PC-3 (cell line): ENCODE measurements at regions not wholly inside any gene's neighbourhood (a gene's known extent, or its start where the extent isn't known, plus 50 kb on each side); places are given as distances from the start of the nearest gene placed in this dataset.
"Not testable (repeated sequence)": the region's sequence is repeated elsewhere in the genome, so short reads cannot be mapped to it uniquely, and the experiment has no call there.

Source experiments
- ATAC-seq: fragments of 200-7000 bp; cut with Tn5 transposase; 2 replicates; pipeline ENCODE4 v1.9.1; 2020; ENCODE audit warnings: mild to moderate bottlenecking, moderate library complexity
- BruUV-seq: library from RNA; stranded (reverse); fragments of 400-500 nt; replicated peaks from 2 replicates; lab custom pipeline; 2021; lab: Mats Ljungman, UMichigan
- CTCF ChIA-PET: fragments of 300-600 bp; sonication (Branson Sonifier 250); formaldehyde crosslinking; loops from one replicate; lab custom pipeline; 2022; ENCODE audit warnings: antibody characterized with exemption; lab: Charles Lee
- POLR2A ChIA-PET: fragments of 300-600 bp; sonication (Branson Sonifier 250); formaldehyde crosslinking; loops from one replicate; lab custom pipeline; 2022; ENCODE audit warnings: antibody characterized with exemption; ENCODE audit not compliant: unreplicated experiment; lab: Charles Lee
- DNase-seq: peaks from one replicate; pipeline ENCODE4 v3.0.0-alpha.2; 2015
- H2AFZ ChIP-seq: fragments of 300-600 bp; sonication (generic); 2 replicates; pipeline ENCODE4 v1.6.0; 2016; ENCODE audit warnings: antibody characterized with exemption, low read length
- H3F3A ChIP-seq: fragments of 300-600 bp; sonication (generic); one replicate; pipeline ENCODE4 v1.6.0; 2017; ENCODE audit warnings: antibody characterized with exemption, low read length, control low read depth, mild to moderate bottlenecking; ENCODE audit not compliant: unreplicated experiment
- H3K27ac ChIP-seq: fragments of 300-600 bp; sonication (generic); 2 replicates; pipeline ENCODE4 v1.5.1; 2016; ENCODE audit warnings: mild to moderate bottlenecking, low read length
- H3K27me3 ChIP-seq: fragments of 300-600 bp; sonication (generic); 2 replicates; pipeline ENCODE4 v1.6.1; 2016; ENCODE audit warnings: low read length, mixed read lengths
- H3K36me3 ChIP-seq: fragments of 300-600 bp; sonication (generic); 2 replicates; pipeline ENCODE4 v1.6.1; 2016; ENCODE audit warnings: low read depth, mixed run types, low read length, mixed read lengths
- H3K4me1 ChIP-seq: fragments of 300-600 bp; sonication (generic); 2 replicates; pipeline ENCODE4 v1.5.1; 2016; ENCODE audit warnings: low read length; ENCODE audit not compliant: insufficient read depth
- H3K4me2 ChIP-seq: fragments of 300-600 bp; sonication (generic); 2 replicates; pipeline ENCODE4 v1.6.0; 2016; ENCODE audit warnings: low read length
- H3K4me3 ChIP-seq: fragments of 300-600 bp; sonication (generic); 2 replicates; pipeline ENCODE4 v1.5.1; 2016; ENCODE audit warnings: mild to moderate bottlenecking, low read length, mixed read lengths
- H3K79me2 ChIP-seq: fragments of 300-600 bp; sonication (generic); 2 replicates; pipeline ENCODE4 v1.6.1; 2017; ENCODE audit warnings: low read length, mixed read lengths
- H3K9ac ChIP-seq: fragments of 300-600 bp; sonication (generic); 2 replicates; pipeline ENCODE4 v1.6.0; 2016; ENCODE audit warnings: mild to moderate bottlenecking, low read length
- H3K9me2 ChIP-seq: fragments of 300-600 bp; sonication (generic); replicated peaks from 2 replicates; pipeline ENCODE4 v1.6.1; 2016; ENCODE audit warnings: mixed run types, low read length, mixed read lengths
- H3K9me3 ChIP-seq: fragments of 300-600 bp; sonication (generic); 2 replicates; pipeline ENCODE4 v1.6.1; 2016; ENCODE audit warnings: low read length, mixed read lengths
- H4K20me1 ChIP-seq: fragments of 300-600 bp; sonication (generic); 2 replicates; pipeline ENCODE4 v1.6.1; 2016; ENCODE audit warnings: low read length, mixed read lengths
- CTCF ChIP-seq: fragments of 300-600 bp; sonication (generic); conservative IDR thresholded peaks from 2 replicates; pipeline ENCODE4 v1.5.1; 2017; ENCODE audit warnings: antibody characterized with exemption, low read depth, mild to moderate bottlenecking, low read length
- EZH2 ChIP-seq: fragments of 300-600 bp; sonication (generic); IDR thresholded peaks from one replicate; pipeline ENCODE4 v1.6.1; 2017; ENCODE audit warnings: antibody characterized with exemption, mild to moderate bottlenecking, low read length; ENCODE audit not compliant: unreplicated experiment
- EZH2phosphoT487 ChIP-seq: fragments of 300-600 bp; sonication (generic); IDR thresholded peaks from 2 replicates; pipeline ENCODE4 v1.6.1; 2018; ENCODE audit warnings: mild to moderate bottlenecking, antibody characterized with exemption, low read length, borderline replicate concordance
- intact Hi-C: fragments of 100-400 bp; cut with micrococcal nuclease; formaldehyde crosslinking; loops from 2 replicates; pipeline ENCODE4 v1.9.0; 2023

DNA sequence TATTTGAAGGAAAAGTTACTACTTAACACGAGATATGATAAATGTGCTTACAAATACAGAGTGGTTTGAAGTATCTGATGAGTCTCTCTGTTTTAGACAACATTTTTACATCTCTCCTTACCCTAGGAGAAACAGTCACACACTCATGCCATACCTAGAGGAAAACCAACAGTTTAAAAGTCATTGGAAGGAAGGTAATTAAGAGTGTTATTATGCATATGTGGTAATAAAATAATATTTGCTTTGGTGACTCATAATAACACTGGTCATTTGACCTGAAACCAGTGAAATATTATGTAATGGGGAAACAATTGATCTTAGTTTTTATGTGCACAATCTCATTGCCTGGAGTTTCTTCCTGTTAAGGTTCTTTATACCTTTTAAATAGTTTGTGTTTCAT is 136.9 kb upstream of the SOX21 start:
- H3K27ac ChIP-seq, result no peak overlapping the region
- intact Hi-C loops, result no loop called here
- no peaks in the 10 kb centered on the region for H3K9me2 ChIP-seq
- no peak overlapping the region for H3K4me2 ChIP-seq
- H3K4me3 ChIP-seq, result no peak overlapping the region
- no peak overlapping the region for H2AFZ ChIP-seq
- no peaks in the 10 kb centered on the region for H3K27me3 ChIP-seq
- H3F3A ChIP-seq, result no peaks in the 10 kb centered on the region
- no TSS peak for BruUV-seq
- CTCF ChIA-PET, result no interaction called here
- 0 out of 2 replicates have a peak, but pooled peaks cover 5% of the 10 kb centered on the region for H3K4me1 ChIP-seq
- DNase-seq (peak; percentile 30), ATAC-seq (peak; percentile 74)
- H4K20me1 ChIP-seq, result no peaks in the 10 kb centered on the region
- H3K9me3 ChIP-seq, result no peaks in the 10 kb centered on the region
- H3K79me2 ChIP-seq, result no peaks in the 10 kb centered on the region
- POLR2A ChIA-PET, result no interaction called here
- H3K9ac ChIP-seq, result no peak overlapping the region
- H3K36me3 ChIP-seq, result no peaks in the 10 kb centered on the region
- TF ChIP-seq EZH2, result no peak
- TF ChIP-seq CTCF, result no peak
- TF ChIP-seq EZH2phosphoT487, result no peak

- Histone ChIP-seq H2AFZ (no peak overlapping the region), H3K9ac (no peak overlapping the region), H3K4me2 (no peak overlapping the region), H4K20me1 (no peaks in the 10 kb centered on the region), H3K36me3 (no peaks in the 10 kb centered on the region), H3F3A (no peaks in the 10 kb centered on the region), H3K27ac (no peak overlapping the region), H3K4me3 (no peak overlapping the region), H3K79me2 (no peaks in the 10 kb centered on the region), H3K4me1 (no peaks in the 10 kb centered on the region), H3K9me2 (no peaks in the 10 kb centered on the region), H3K9me3 (no peaks in the 10 kb centered on the region), H3K27me3 (no peaks in the 10 kb centered on the region)
- TF ChIP-seq EZH2phosphoT487 (no peak), EZH2 (no peak), CTCF (no peak)
- no TSS peak for BruUV-seq
- ATAC-seq (no peak), DNase-seq (no peak)
- CTCF ChIA-PET, result no interaction called here
- intact Hi-C loops, result no loop called here
- POLR2A ChIA-PET, result interaction anchor here (0.6 kb wide), 2 partner anchors 257 to 811 kb away, joined by 3 to 5 read pairs; no protein-coding TSS in a partner anchor
These were observed 130.6 kb upstream of the SOX21 start for GRCh38 chr13:94842901-94843300.

DNA sequence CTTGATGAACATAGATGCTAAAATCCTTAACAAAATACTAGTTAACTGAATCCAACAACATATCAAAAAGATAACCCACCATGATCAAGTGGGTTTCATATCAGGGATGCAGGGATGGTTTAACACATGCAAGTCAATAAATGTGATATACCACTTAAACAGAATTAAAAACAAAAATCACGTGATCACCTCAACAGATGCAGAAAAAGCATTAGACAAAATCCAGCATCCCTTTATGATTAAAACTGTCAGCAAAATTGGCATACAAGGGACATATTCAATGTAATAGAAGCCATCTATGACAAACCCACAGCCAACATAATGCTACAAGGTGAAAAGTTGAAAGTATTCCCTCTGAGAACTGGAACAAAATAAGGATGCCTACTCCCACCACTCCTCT is 124.7 kb upstream of the SOX21 start:
- H3K9ac ChIP-seq, H3F3A ChIP-seq, H3K4me1 ChIP-seq, POLR2A ChIA-PET, CTCF ChIA-PET, DNase-seq, ATAC-seq, H3K9me2 ChIP-seq, intact Hi-C loops, H3K4me2 ChIP-seq, H3K27ac ChIP-seq, H4K20me1 ChIP-seq, H3K9me3 ChIP-seq, BruUV-seq, H3K36me3 ChIP-seq, H3K79me2 ChIP-seq, H3K4me3 ChIP-seq, H3K27me3 ChIP-seq, H2AFZ ChIP-seq: not testable (repeated sequence)
